Activated T-helper 9 cell treated with anti-CD3 and anti-CD28 coated beads, Interleukin-2, amount 50 U/mL, for 16 hours (primary cell): ENCODE measurements at regions not wholly inside any gene's neighbourhood (a gene's known extent, or its start where the extent isn't known, plus 50 kb on each side); places are given as distances from the start of the nearest gene placed in this dataset.

Experiments used
- DNase-seq: peaks from one replicate; pipeline ENCODE4 v3.0.0-alpha.2; 2020; ENCODE audit warnings: low read depth

GRCh38 chr18:3358310-3358709 lies 91.7 kb upstream of the TGIF1 start:
- DNase-seq: no peak

- DNase-seq: no peak
These were observed 89.8 kb upstream of the TGIF1 start for GRCh38 chr18:3360211-3360610.

- no peak for DNase-seq
These were observed 82.4 kb upstream of the TGIF1 start for GRCh38 chr18:3367491-3368091.

DNA sequence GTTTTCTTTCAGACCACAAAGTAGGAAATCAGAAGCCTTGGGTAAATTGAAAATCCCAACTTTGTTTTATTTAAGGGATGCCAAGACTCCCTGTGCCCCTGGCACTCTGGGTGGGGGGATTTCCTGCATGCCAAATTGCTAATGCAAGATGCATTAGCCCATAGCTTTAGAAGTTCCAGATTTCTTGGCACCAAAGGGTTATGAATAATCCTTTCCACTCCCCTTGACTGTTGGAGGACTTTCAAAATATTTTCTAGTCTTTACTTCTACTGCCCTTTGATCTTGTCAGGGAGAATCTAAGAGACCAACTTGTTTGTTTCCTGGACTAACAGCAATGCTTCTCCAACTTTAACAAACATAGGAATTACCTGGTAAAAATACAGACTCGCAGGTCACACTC lies 81.8 kb upstream of the TGIF1 start:
- DNase-seq: no peak

GRCh38 chr18:3379685-3380084 lies 70.3 kb upstream of the TGIF1 start:
- DNase-seq: no peak

DNA sequence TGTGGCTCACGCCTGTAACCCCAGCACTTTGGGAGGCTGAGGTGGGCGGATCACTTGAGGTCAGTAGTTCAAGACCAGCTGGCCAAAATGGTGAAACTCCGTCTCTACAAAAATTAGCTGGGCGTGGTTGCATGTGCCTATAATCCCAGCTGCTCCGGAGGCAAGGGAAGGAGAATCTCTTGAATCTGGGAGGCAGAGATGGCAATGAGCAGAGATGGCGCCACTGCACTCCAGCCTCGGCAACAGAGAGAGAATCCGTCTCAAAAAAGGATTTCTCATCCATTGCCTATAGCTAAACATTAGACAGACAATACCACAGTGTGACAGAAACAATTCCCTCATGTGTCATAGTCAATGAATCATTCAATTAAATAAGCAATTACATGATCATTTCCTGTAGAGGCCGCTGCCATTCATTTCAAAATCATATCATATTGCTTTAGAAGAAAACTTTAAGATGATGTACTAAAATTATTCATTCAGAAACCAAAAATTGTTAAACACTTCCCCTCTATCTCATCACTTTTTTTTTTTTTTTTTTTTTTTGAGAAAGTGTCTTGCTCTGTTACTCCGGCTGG lies 69.5 kb upstream of the TGIF1 start:
- peak; percentile 10 for DNase-seq

DNA sequence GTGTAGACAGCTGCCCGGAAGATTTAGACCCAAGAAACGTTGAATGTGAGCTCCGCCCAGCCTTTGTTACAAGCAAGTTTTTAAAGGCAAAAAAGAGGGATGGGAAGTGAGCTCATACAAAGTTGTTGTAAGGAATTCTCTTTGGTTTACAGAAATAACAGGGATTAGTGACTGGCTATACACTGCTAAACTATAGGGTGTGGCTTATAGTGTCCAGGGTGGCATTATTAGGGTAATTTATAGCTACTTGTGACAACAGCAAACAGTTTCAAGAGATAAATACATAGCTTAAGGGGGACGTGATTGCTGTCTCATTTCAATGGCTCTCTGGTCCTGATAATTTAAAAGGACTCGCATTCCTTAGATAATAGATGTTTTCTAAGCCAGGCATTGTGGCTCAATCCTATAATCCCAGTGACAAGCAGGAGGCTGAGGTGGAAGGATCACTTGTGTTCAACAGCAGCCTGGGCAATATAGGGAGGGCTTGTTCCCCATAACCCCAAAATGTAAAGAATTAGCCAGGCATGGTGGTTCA lies 66.5 kb upstream of the TGIF1 start:
- no peak for DNase-seq

DNA sequence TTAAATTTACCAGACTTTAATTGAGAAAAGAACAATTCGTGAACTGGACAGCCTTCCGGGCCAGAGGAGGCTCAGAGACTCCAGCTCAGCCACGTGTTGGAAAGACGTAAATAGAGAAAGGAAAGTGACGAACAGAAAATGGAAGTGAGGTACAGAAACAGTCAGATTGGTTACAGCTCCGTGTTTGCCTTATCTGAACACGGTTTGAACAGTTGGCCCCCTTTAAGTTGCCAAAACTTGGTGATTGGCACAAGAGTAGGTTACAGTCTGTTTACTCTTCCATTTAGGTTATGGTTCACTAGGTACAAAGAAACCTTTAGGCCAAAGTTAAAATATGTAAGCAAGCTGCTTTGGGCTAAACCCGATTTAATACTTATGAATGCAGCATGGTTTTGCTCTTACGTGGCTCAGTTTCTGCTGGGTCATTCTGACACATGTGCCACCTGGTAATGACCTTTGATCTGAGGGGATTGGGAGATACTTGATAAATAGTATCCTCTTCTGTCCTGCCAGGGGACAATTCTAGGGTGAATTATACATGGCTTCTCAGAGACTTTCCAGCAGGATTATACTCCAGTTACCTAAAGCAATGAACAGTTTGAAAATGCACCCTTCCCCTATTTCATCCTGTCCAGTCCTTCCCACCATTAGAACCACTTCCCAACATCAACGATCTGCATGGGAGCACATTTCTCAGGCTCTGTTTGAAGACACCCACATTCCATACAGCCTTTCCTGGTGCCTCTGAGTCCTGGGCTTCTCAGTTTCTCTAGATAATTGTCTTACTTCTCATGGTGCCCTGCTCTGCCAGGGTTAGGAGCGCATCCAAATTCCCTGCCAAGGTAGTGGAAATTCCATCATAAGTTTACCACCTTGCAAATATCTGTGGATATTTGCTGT lies 65.1 kb upstream of the TGIF1 start:
- DNase-seq: no peak

DNA sequence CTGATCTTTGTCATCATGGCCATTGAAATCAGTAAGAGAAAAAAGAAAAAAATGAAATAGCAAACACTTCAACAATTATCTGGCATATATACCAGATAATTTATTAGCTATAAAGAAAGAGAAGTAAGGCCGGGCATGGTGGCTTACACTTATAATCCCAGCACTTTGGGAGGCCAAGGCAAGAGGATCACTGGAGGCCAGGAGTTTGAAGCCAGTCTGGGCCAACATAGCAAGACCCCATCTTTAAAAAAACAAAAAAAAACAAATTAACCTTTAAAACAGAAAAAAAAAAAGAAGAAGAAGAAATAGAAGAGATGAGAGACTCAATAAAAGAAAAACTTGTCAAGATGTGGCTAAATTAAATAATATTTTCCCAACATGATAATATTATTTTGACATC lies 61.6 kb upstream of the TGIF1 start:
- DNase-seq: no peak

DNA sequence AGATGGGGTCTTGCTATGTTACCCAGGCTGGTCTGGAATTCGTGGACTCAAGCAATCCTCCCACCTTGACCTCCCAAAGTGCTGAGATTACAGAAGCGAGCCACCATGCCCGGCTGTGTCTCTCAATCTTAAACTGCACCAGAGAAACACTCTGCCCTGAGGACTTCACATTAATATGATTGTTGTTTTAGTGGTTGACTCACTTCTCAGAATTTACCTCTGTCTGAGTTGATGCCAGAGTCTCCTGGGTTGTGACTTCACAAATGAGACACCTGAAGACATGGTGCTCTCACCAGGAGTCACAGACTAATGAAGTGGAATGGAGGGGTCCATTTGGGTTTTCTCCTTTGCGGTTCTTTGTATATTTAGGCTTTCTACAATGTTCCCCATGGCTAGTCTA lies 61.0 kb upstream of the TGIF1 start:
- no peak for DNase-seq

GRCh38 chr18:3389977-3390376 lies 60.0 kb upstream of the TGIF1 start:
- no peak for DNase-seq

DNA sequence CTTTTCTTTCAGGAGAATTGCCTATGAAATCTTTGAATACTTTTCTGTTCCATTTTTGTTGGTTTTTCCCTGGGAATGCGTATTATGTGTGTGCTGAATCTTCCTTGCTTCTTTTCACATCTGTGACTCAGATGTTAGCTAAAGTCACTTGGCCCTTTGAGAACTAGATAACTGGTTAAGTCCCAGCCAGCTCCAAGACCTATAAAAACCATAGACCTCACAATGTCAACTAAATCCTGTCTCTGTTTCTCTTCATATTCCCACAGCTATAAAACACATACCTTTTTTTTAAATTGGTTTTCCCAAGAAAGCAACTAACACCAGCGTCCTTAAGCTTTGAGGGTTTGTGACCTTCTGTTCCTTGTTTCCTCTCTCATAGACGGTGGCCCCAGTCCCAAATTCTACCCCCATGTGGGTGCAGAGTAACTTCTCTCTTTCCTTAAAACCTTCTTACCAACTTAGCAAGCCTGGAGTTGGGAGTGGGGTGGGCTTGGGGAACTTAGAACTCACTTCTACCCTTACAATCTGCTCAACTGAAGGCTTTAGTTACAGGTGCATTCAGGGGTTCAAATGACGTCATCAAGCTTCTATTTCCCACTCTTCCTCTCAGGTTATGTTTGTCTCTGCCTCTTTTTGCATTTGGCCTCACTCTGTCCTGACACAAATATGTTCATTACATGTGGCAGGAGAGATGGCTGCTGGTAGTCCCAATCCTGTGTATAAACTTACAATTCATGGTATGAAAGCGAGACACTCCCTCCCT lies 58.1 kb upstream of the TGIF1 start:
- DNase-seq: no peak

- DNase-seq: no peak
These were observed 57.5 kb upstream of the TGIF1 start for GRCh38 chr18:3392467-3392855.

DNA sequence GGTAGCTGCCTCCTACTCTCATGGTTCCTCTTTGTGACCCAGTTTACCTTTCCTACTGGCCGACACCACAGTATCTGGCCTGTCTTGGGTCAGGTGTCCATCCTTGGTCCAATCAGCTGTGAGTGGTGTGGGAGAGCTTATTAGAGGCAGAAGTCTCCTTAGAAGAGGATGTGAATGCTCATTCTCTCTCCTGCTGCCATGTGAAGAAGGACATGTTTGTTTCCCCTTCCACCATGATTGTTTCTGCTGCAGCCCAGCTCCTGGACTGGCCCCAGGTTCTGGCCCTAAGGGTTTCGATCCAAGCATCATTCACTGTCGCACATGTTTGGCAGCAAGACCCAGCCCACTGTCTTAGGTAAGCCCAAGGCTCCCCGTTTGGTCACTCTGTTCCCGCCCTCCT lies 55.3 kb upstream of the TGIF1 start:
- DNase-seq: no peak

DNA sequence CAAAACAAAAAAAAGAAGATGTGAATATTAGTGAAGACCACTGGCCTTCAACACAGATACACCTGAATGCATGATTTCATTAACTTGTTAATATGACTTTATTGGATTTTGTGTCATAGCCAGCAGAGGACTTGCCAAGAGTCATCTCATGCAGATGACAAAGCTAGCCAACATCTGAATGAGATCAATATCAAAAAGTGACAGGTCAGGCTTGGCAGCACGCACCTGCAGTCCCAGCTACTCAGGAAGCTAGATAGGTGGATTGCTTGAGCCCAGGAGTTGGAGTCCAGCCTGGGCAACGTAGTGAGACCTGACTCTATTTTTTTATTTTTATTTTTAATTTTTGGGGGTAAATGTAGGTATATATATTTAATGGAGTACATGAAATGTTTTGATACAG lies 54.5 kb upstream of the TGIF1 start:
- no peak for DNase-seq

- no peak for DNase-seq
These were observed 52.8 kb upstream of the TGIF1 start for GRCh38 chr18:3397031-3397750.

- no peak for DNase-seq
These were observed 52.2 kb upstream of the TGIF1 start for GRCh38 chr18:3397786-3398185.
